ENCODE measurements at regions not wholly inside any gene's neighbourhood (a gene's known extent, or its start where the extent isn't known, plus 50 kb on each side); places are given as distances from the start of the nearest gene placed in this dataset.

- no peak for DNase-seq
- H3K27ac ChIP-seq (ENCODE audit: low read depth in 2 of 2, low read length in 2 of 2): no peak overlapping the region
- intact Hi-C loops (cut with DNase I): no loop called here
- no peaks in the 10 kb centered on the region for H3K27me3 ChIP-seq (ENCODE audit: control insufficient read depth, insufficient read depth, low read length)
- FAIRE-seq: no peak
- TF ChIP-seq CTCF (IDR thresholded peaks at IDR 0.05; ENCODE audit: borderline replicate concordance, extremely low read depth, insufficient read depth): no peak
- no peak overlapping the region for H3K9ac ChIP-seq (ENCODE audit: low read length in 3 of 3)
- H3K9me3 ChIP-seq (ENCODE audit: control insufficient read depth in 2 of 3, insufficient read depth in 1 of 3, low read length in 3 of 3): no peaks in the 10 kb centered on the region
- H3K4me3 ChIP-seq (ENCODE audit: low read length in 3 of 3): no peak overlapping the region
- H3K4me1 ChIP-seq (ENCODE audit: control insufficient read depth in 2 of 3, insufficient read depth in 2 of 3, low read depth in 1 of 3, low read length in 3 of 3): no peaks in the 10 kb centered on the region
- H3K36me3 ChIP-seq (ENCODE audit: control insufficient read depth in 2 of 3, insufficient read depth in 3 of 3, low read length in 3 of 3): no peaks in the 10 kb centered on the region
Measured at GRCh38 chr2:104965900-104966299, 72.0 kb upstream of the MRPS9 start.

- Histone ChIP-seq H3K27ac (ENCODE audit: low read depth in 2 of 2, low read length in 2 of 2) (no peak overlapping the region), H3K27me3 (ENCODE audit: control insufficient read depth, insufficient read depth, low read length) (no peaks in the 10 kb centered on the region), H3K9me3 (ENCODE audit: control insufficient read depth in 2 of 3, insufficient read depth in 1 of 3, low read length in 3 of 3) (no peaks in the 10 kb centered on the region), H3K4me3 (ENCODE audit: low read length in 3 of 3) (no peak overlapping the region), H3K9ac (ENCODE audit: low read length in 3 of 3) (no peak overlapping the region), H3K36me3 (ENCODE audit: control insufficient read depth in 2 of 3, insufficient read depth in 3 of 3, low read length in 3 of 3) (no peaks in the 10 kb centered on the region), H3K4me1 (ENCODE audit: control insufficient read depth in 2 of 3, insufficient read depth in 2 of 3, low read depth in 1 of 3, low read length in 3 of 3) (no peaks in the 10 kb centered on the region)
- TF ChIP-seq CTCF (IDR thresholded peaks at IDR 0.05; ENCODE audit: borderline replicate concordance, extremely low read depth, insufficient read depth): no peak
- DNase-seq (no peak), FAIRE-seq (no peak)
- intact Hi-C loops (cut with DNase I): no loop called here
Measured at GRCh38 chr2:104969564-104969963, 68.3 kb upstream of the MRPS9 start.

- H3K27ac ChIP-seq (ENCODE audit: low read depth in 2 of 2, low read length in 2 of 2): no peak overlapping the region
- no peaks in the 10 kb centered on the region for H3K36me3 ChIP-seq (ENCODE audit: control insufficient read depth in 2 of 3, insufficient read depth in 3 of 3, low read length in 3 of 3)
- no peak for TF ChIP-seq CTCF (IDR thresholded peaks at IDR 0.05; ENCODE audit: borderline replicate concordance, extremely low read depth, insufficient read depth)
- no peak overlapping the region for H3K9ac ChIP-seq (ENCODE audit: low read length in 3 of 3)
- DNase-seq (no peak), FAIRE-seq (no peak)
- H3K4me1 ChIP-seq (ENCODE audit: control insufficient read depth in 2 of 3, insufficient read depth in 2 of 3, low read depth in 1 of 3, low read length in 3 of 3): no peaks in the 10 kb centered on the region
- no peak overlapping the region for H3K4me3 ChIP-seq (ENCODE audit: low read length in 3 of 3)
- H3K9me3 ChIP-seq (ENCODE audit: control insufficient read depth in 2 of 3, insufficient read depth in 1 of 3, low read length in 3 of 3): no peaks in the 10 kb centered on the region
- no peaks in the 10 kb centered on the region for H3K27me3 ChIP-seq (ENCODE audit: control insufficient read depth, insufficient read depth, low read length)
- intact Hi-C loops (cut with DNase I): no loop called here
Measured at GRCh38 chr2:104975371-104975770, 62.5 kb upstream of the MRPS9 start.

GRCh38 chr2:104975851-104976250 is 62.0 kb upstream of the MRPS9 start:
- Histone ChIP-seq H3K4me1 (ENCODE audit: control insufficient read depth in 2 of 3, insufficient read depth in 2 of 3, low read depth in 1 of 3, low read length in 3 of 3) (no peaks in the 10 kb centered on the region), H3K4me3 (ENCODE audit: low read length in 3 of 3) (no peak overlapping the region), H3K27ac (ENCODE audit: low read depth in 2 of 2, low read length in 2 of 2) (no peak overlapping the region), H3K9ac (ENCODE audit: low read length in 3 of 3) (no peak overlapping the region), H3K36me3 (ENCODE audit: control insufficient read depth in 2 of 3, insufficient read depth in 3 of 3, low read length in 3 of 3) (no peaks in the 10 kb centered on the region), H3K27me3 (ENCODE audit: control insufficient read depth, insufficient read depth, low read length) (no peaks in the 10 kb centered on the region), H3K9me3 (ENCODE audit: control insufficient read depth in 2 of 3, insufficient read depth in 1 of 3, low read length in 3 of 3) (no peaks in the 10 kb centered on the region)
- TF ChIP-seq CTCF (IDR thresholded peaks at IDR 0.05; ENCODE audit: borderline replicate concordance, extremely low read depth, insufficient read depth): no peak
- intact Hi-C loops (cut with DNase I): no loop called here
- DNase-seq (no peak), FAIRE-seq (no peak)

All from kidney (tissue), 13 donors.